ENCODE measurements at regions not wholly inside any gene's neighbourhood (a gene's known extent, or its start where the extent isn't known, plus 50 kb on each side); places are given as distances from the start of the nearest gene placed in this dataset.

- ChIA-PET CTCF (no interaction called here), POLR2A (no interaction called here)
- Histone ChIP-seq H3K36me3 (ENCODE audit: control insufficient read depth in 4 of 4, insufficient read depth in 4 of 4, low read length in 3 of 4) (no peaks in the 10 kb centered on the region), H3K4me1 (ENCODE audit: control extremely low read depth in 1 of 4, control insufficient read depth in 4 of 4, insufficient read depth in 4 of 4, low read length in 3 of 4) (no peaks in the 10 kb centered on the region), H3K27ac (ENCODE audit: insufficient read depth in 1 of 2, low read depth in 1 of 2, low read length in 2 of 2, poor library complexity in 1 of 2, severe bottlenecking in 2 of 2) (no peak overlapping the region), H3K27me3 (replicated peaks in 2 of 5; ENCODE audit: control insufficient read depth in 4 of 5, insufficient read depth in 5 of 5, low read length in 4 of 5) (no peaks in the 10 kb centered on the region), H3K9me3 (ENCODE audit: control extremely low read depth in 1 of 5, control insufficient read depth in 4 of 5, insufficient read depth in 2 of 5, low read depth in 1 of 5, low read length in 4 of 5) (peaks cover 0 to 24% (median 4%) of the 10 kb centered on the region in 5 experiments), H3K4me3 (ENCODE audit: control insufficient read depth in 1 of 7, extremely low read depth in 1 of 7, insufficient read depth in 4 of 7, low read depth in 2 of 7, low read length in 6 of 7) (no peak overlapping the region)
- 98% methylated on average over 5 of the region's 5 CpGs for WGBS (ENCODE audit: insufficient coverage)
- DNase-seq = no peak
Measured at GRCh38 chr7:42440951-42441350, 203.9 kb upstream of the GLI3 start.

DNA sequence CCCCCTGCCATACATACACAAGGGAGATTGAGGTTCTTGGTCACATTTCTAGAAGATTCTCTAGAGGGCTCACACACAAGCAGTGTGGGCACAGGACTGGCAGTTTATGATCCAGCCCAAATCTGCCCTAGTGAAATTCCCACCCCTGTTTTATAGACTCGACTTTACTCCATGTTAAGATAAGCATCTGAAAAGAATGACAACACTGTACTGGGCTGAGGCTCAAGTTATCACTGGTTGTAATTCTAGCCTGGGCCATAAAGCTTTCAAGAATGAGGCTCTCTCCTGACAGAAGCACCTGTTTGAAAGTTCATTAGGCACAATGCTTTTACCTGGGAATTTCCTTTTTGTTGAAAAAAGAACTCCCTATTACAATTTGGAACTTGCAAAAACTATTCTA is 195.6 kb upstream of the GLI3 start:
- H3K36me3 ChIP-seq (ENCODE audit: control insufficient read depth in 4 of 4, insufficient read depth in 4 of 4, low read length in 3 of 4) = no peaks in the 10 kb centered on the region
- ChIA-PET POLR2A (no interaction called here), CTCF (no interaction called here)
- H3K27me3 ChIP-seq (replicated peaks in 2 of 5; ENCODE audit: control insufficient read depth in 4 of 5, insufficient read depth in 5 of 5, low read length in 4 of 5) = peaks cover 0 to 2% (median 0%) of the 10 kb centered on the region in 5 experiments
- no peak overlapping the region for H3K27ac ChIP-seq (ENCODE audit: insufficient read depth in 1 of 2, low read depth in 1 of 2, low read length in 2 of 2, poor library complexity in 1 of 2, severe bottlenecking in 2 of 2)
- no peak for DNase-seq
- WGBS (ENCODE audit: insufficient coverage) = 25% methylated on average over 1 of the region's 1 CpG
- no peak overlapping the region for H3K4me3 ChIP-seq (ENCODE audit: control insufficient read depth in 1 of 7, extremely low read depth in 1 of 7, insufficient read depth in 4 of 7, low read depth in 2 of 7, low read length in 6 of 7)
- H3K9me3 ChIP-seq (ENCODE audit: control extremely low read depth in 1 of 5, control insufficient read depth in 4 of 5, insufficient read depth in 2 of 5, low read depth in 1 of 5, low read length in 4 of 5) = peaks cover 0 to 2% (median 0%) of the 10 kb centered on the region in 5 experiments
- H3K4me1 ChIP-seq (ENCODE audit: control extremely low read depth in 1 of 4, control insufficient read depth in 4 of 4, insufficient read depth in 4 of 4, low read length in 3 of 4) = no peaks in the 10 kb centered on the region

- 87% methylated on average over 2 of the region's 2 CpGs for WGBS (ENCODE audit: insufficient coverage)
- CTCF ChIA-PET = no interaction called here
- no peak for DNase-seq
- POLR2A ChIA-PET = no interaction called here
- Histone ChIP-seq H3K27me3 (replicated peaks in 2 of 5; ENCODE audit: control insufficient read depth in 4 of 5, insufficient read depth in 5 of 5, low read length in 4 of 5) (peaks cover 0 to 2% (median 0%) of the 10 kb centered on the region in 5 experiments), H3K36me3 (ENCODE audit: control insufficient read depth in 4 of 4, insufficient read depth in 4 of 4, low read length in 3 of 4) (no peaks in the 10 kb centered on the region), H3K9me3 (ENCODE audit: control extremely low read depth in 1 of 5, control insufficient read depth in 4 of 5, insufficient read depth in 2 of 5, low read depth in 1 of 5, low read length in 4 of 5) (no peaks in the 10 kb centered on the region), H3K4me1 (ENCODE audit: control extremely low read depth in 1 of 4, control insufficient read depth in 4 of 4, insufficient read depth in 4 of 4, low read length in 3 of 4) (no peaks in the 10 kb centered on the region), H3K27ac (ENCODE audit: insufficient read depth in 1 of 2, low read depth in 1 of 2, low read length in 2 of 2, poor library complexity in 1 of 2, severe bottlenecking in 2 of 2) (no peak overlapping the region), H3K4me3 (ENCODE audit: control insufficient read depth in 1 of 7, extremely low read depth in 1 of 7, insufficient read depth in 4 of 7, low read depth in 2 of 7, low read length in 6 of 7) (no peak overlapping the region)
Measured at GRCh38 chr7:42431873-42432272, 194.9 kb upstream of the GLI3 start.

- POLR2A ChIA-PET = no interaction called here
- CTCF ChIA-PET = no interaction called here
- Histone ChIP-seq H3K4me3 (ENCODE audit: control insufficient read depth in 1 of 7, extremely low read depth in 1 of 7, insufficient read depth in 4 of 7, low read depth in 2 of 7, low read length in 6 of 7) (no peak overlapping the region), H3K27me3 (replicated peaks in 2 of 5; ENCODE audit: control insufficient read depth in 4 of 5, insufficient read depth in 5 of 5, low read length in 4 of 5) (peaks cover 0 to 2% (median 0%) of the 10 kb centered on the region in 5 experiments), H3K36me3 (ENCODE audit: control insufficient read depth in 4 of 4, insufficient read depth in 4 of 4, low read length in 3 of 4) (no peaks in the 10 kb centered on the region), H3K9me3 (ENCODE audit: control extremely low read depth in 1 of 5, control insufficient read depth in 4 of 5, insufficient read depth in 2 of 5, low read depth in 1 of 5, low read length in 4 of 5) (peaks cover 0 to 2% (median 0%) of the 10 kb centered on the region in 5 experiments), H3K4me1 (ENCODE audit: control extremely low read depth in 1 of 4, control insufficient read depth in 4 of 4, insufficient read depth in 4 of 4, low read length in 3 of 4) (no peaks in the 10 kb centered on the region), H3K27ac (ENCODE audit: insufficient read depth in 1 of 2, low read depth in 1 of 2, low read length in 2 of 2, poor library complexity in 1 of 2, severe bottlenecking in 2 of 2) (no peak overlapping the region)
- WGBS (ENCODE audit: insufficient coverage) = 36% methylated on average over 2 of the region's 4 CpGs
- no peak for DNase-seq
Measured at GRCh38 chr7:42429339-42429738, 192.3 kb upstream of the GLI3 start.

- CTCF ChIA-PET = no interaction called here
- POLR2A ChIA-PET = no interaction called here
- H3K4me3 ChIP-seq (ENCODE audit: control insufficient read depth in 1 of 7, extremely low read depth in 1 of 7, insufficient read depth in 4 of 7, low read depth in 2 of 7, low read length in 6 of 7) = no peak overlapping the region
- WGBS (ENCODE audit: insufficient coverage) = no CpG with 5 or more reads among the region's 4 CpGs
- no peaks in the 10 kb centered on the region for H3K36me3 ChIP-seq (ENCODE audit: control insufficient read depth in 4 of 4, insufficient read depth in 4 of 4, low read length in 3 of 4)
- H3K4me1 ChIP-seq (ENCODE audit: control extremely low read depth in 1 of 4, control insufficient read depth in 4 of 4, insufficient read depth in 4 of 4, low read length in 3 of 4) = no peaks in the 10 kb centered on the region
- peaks cover 0 to 2% (median 0%) of the 10 kb centered on the region in 5 experiments for H3K27me3 ChIP-seq (replicated peaks in 2 of 5; ENCODE audit: control insufficient read depth in 4 of 5, insufficient read depth in 5 of 5, low read length in 4 of 5)
- peaks cover 0 to 2% (median 0%) of the 10 kb centered on the region in 5 experiments for H3K9me3 ChIP-seq (ENCODE audit: control extremely low read depth in 1 of 5, control insufficient read depth in 4 of 5, insufficient read depth in 2 of 5, low read depth in 1 of 5, low read length in 4 of 5)
- no peak for DNase-seq
- H3K27ac ChIP-seq (ENCODE audit: insufficient read depth in 1 of 2, low read depth in 1 of 2, low read length in 2 of 2, poor library complexity in 1 of 2, severe bottlenecking in 2 of 2) = no peak overlapping the region
Measured at GRCh38 chr7:42426163-42426562, 189.2 kb upstream of the GLI3 start.

DNA sequence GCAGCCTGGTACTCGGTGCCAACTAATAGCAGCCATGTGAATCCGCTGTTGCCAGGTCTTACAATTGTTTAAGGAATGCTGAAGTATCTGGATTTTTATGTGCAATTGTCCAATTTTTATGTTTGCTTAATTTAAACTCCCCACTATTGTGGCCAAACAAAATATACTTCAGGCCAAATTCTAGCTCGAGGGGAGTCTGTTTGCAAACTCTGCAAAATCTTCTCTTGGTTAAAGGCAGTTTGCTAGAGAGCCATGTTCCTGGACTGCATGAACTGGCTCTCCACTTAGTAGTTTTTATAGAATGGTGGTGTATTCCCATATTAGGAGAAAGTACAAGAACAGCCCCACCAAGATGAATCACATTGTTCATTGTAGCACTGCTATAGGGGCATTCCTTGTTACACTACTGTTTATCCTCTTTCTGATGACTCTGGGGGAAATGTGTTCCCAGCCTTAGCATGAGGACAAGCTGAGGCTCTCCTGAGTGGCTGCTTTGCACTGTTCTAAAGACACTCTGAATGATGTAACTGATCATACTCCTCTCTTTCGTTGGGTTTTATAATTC is 178.0 kb upstream of the GLI3 start:
- CTCF ChIA-PET = no interaction called here
- H3K9me3 ChIP-seq (ENCODE audit: control extremely low read depth in 1 of 5, control insufficient read depth in 4 of 5, insufficient read depth in 2 of 5, low read depth in 1 of 5, low read length in 4 of 5) = no peaks in the 10 kb centered on the region
- H3K4me3 ChIP-seq (ENCODE audit: control insufficient read depth in 1 of 7, extremely low read depth in 1 of 7, insufficient read depth in 4 of 7, low read depth in 2 of 7, low read length in 6 of 7) = no peak overlapping the region
- H3K27me3 ChIP-seq (replicated peaks in 2 of 5; ENCODE audit: control insufficient read depth in 4 of 5, insufficient read depth in 5 of 5, low read length in 4 of 5) = peaks cover 0 to 2% (median 0%) of the 10 kb centered on the region in 5 experiments
- POLR2A ChIA-PET = no interaction called here
- no peaks in the 10 kb centered on the region for H3K4me1 ChIP-seq (ENCODE audit: control extremely low read depth in 1 of 4, control insufficient read depth in 4 of 4, insufficient read depth in 4 of 4, low read length in 3 of 4)
- no peaks in the 10 kb centered on the region for H3K36me3 ChIP-seq (ENCODE audit: control insufficient read depth in 4 of 4, insufficient read depth in 4 of 4, low read length in 3 of 4)
- WGBS (ENCODE audit: insufficient coverage) = no CpG with 5 or more reads among the region's 4 CpGs
- DNase-seq = no peak
- no peak overlapping the region for H3K27ac ChIP-seq (ENCODE audit: insufficient read depth in 1 of 2, low read depth in 1 of 2, low read length in 2 of 2, poor library complexity in 1 of 2, severe bottlenecking in 2 of 2)

GRCh38 chr7:42414028-42414427 is 177.0 kb upstream of the GLI3 start:
- CTCF ChIA-PET = no interaction called here

More at GRCh38 chr7:42414028-42414427, 177.0 kb upstream of the GLI3 start:
- Histone ChIP-seq H3K4me1 (ENCODE audit: control extremely low read depth in 1 of 4, control insufficient read depth in 4 of 4, insufficient read depth in 4 of 4, low read length in 3 of 4) (no peaks in the 10 kb centered on the region), H3K36me3 (ENCODE audit: control insufficient read depth in 4 of 4, insufficient read depth in 4 of 4, low read length in 3 of 4) (no peaks in the 10 kb centered on the region), H3K9me3 (ENCODE audit: control extremely low read depth in 1 of 5, control insufficient read depth in 4 of 5, insufficient read depth in 2 of 5, low read depth in 1 of 5, low read length in 4 of 5) (no peaks in the 10 kb centered on the region), H3K4me3 (ENCODE audit: control insufficient read depth in 1 of 7, extremely low read depth in 1 of 7, insufficient read depth in 4 of 7, low read depth in 2 of 7, low read length in 6 of 7) (no peak overlapping the region), H3K27me3 (replicated peaks in 2 of 5; ENCODE audit: control insufficient read depth in 4 of 5, insufficient read depth in 5 of 5, low read length in 4 of 5) (peaks cover 0 to 2% (median 0%) of the 10 kb centered on the region in 5 experiments), H3K27ac (ENCODE audit: insufficient read depth in 1 of 2, low read depth in 1 of 2, low read length in 2 of 2, poor library complexity in 1 of 2, severe bottlenecking in 2 of 2) (no peak overlapping the region)
- POLR2A ChIA-PET = no interaction called here
- DNase-seq = no peak

Measured in common myeloid progenitor, CD34-positive (primary cell).